GM12891 (cell line): ENCODE measurements at regions not wholly inside any gene's neighbourhood (a gene's known extent, or its start where the extent isn't known, plus 50 kb on each side); places are given as distances from the start of the nearest gene placed in this dataset.

Source experiments
- DNase-seq: peaks from one replicate; pipeline ENCODE4 v3.0.0; 2011; ENCODE audit warnings: low spot score; ENCODE audit not compliant: insufficient read length
- FAIRE-seq: peaks from 2 replicates; lab custom pipeline; 2011; peaks lifted over from hg19 to GRCh38; lab: Jason Lieb, UNC
- PAX5 ChIP-seq: IDR thresholded peaks from 2 replicates; pipeline ENCODE4 v1.6.1; 2011; ENCODE audit warnings: low read length, moderate library complexity, mild to moderate bottlenecking; ENCODE audit not compliant: insufficient read depth, severe bottlenecking
- POLR2A ChIP-seq: IDR thresholded peaks from 2 replicates; pipeline ENCODE4 v1.6.1; 2011; ENCODE audit warnings: low read depth, low read length, control low read depth
- POLR2AphosphoS5 ChIP-seq: IDR thresholded peaks from 2 replicates; pipeline ENCODE4 v1.6.1; 2011; ENCODE audit warnings: low read depth, low read length, control low read depth
- POU2F2 ChIP-seq: IDR thresholded peaks from 2 replicates; pipeline ENCODE4 v1.6.1; 2011; ENCODE audit warnings: low read depth, mild to moderate bottlenecking, control low read depth, low read length, moderate library complexity
- SPI1 ChIP-seq: IDR thresholded peaks from 2 replicates; pipeline ENCODE4 v1.6.1; 2011; ENCODE audit warnings: low read depth, low read length, control low read depth
- TAF1 ChIP-seq: IDR thresholded peaks from 2 replicates; pipeline ENCODE4 v1.6.1; 2011; ENCODE audit warnings: low read depth, low read length, control low read depth

GRCh38 chr5:4553978-4554377 is 586.2 kb upstream of the ADAMTS16 start:
- no peak for FAIRE-seq
- TF ChIP-seq POLR2AphosphoS5 (no peak), TAF1 (no peak)
- no peak for DNase-seq

GRCh38 chr5:4555725-4556285 is 584.3 kb upstream of the ADAMTS16 start:
- no peak for FAIRE-seq
- TF ChIP-seq TAF1 (no peak), SPI1 (no peak), PAX5 (no peak), POLR2A (no peak), POU2F2 (no peak)
- DNase-seq = no peak

- DNase-seq = no peak
- TF ChIP-seq SPI1 = no peak
- TF ChIP-seq POLR2A = no peak
- no peak for TF ChIP-seq PAX5
- TF ChIP-seq POU2F2 = no peak
- no peak for TF ChIP-seq POLR2AphosphoS5
- TF ChIP-seq TAF1 = no peak
These were observed 578.7 kb upstream of the ADAMTS16 start for GRCh38 chr5:4561403-4561802.

GRCh38 chr5:4563400-4563799 is 576.7 kb upstream of the ADAMTS16 start:
- DNase-seq (no peak), FAIRE-seq (no peak)
- no peak for TF ChIP-seq POLR2AphosphoS5
- TF ChIP-seq POU2F2 = no peak
- no peak for TF ChIP-seq PAX5
- TF ChIP-seq TAF1 = no peak
- no peak for TF ChIP-seq POLR2A
- no peak for TF ChIP-seq SPI1

More at GRCh38 chr5:4561403-4561802, 578.7 kb upstream of the ADAMTS16 start:
- no peak for FAIRE-seq

- FAIRE-seq = no peak
- no peak for DNase-seq
- no peak for TF ChIP-seq PAX5
- TF ChIP-seq POU2F2 = no peak
- no peak for TF ChIP-seq POLR2A
These were observed 569.8 kb upstream of the ADAMTS16 start for GRCh38 chr5:4570047-4570995.

- TF ChIP-seq PAX5 = no peak
- FAIRE-seq (no peak), DNase-seq (no peak)
These were observed 568.7 kb upstream of the ADAMTS16 start for GRCh38 chr5:4571248-4571948.

GRCh38 chr5:4572311-4573100 is 567.6 kb upstream of the ADAMTS16 start:
- DNase-seq (no peak), FAIRE-seq (no peak)
- TF ChIP-seq POU2F2 = no peak
- no peak for TF ChIP-seq POLR2A
- TF ChIP-seq SPI1 = no peak
- TF ChIP-seq PAX5 = no peak
- TF ChIP-seq TAF1 = no peak
- TF ChIP-seq POLR2AphosphoS5 = no peak

- FAIRE-seq = no peak
- no peak for TF ChIP-seq POLR2AphosphoS5
- TF ChIP-seq SPI1 = no peak
- TF ChIP-seq POLR2A = no peak
- no peak for TF ChIP-seq TAF1
- no peak for TF ChIP-seq POU2F2
- no peak for TF ChIP-seq PAX5
- DNase-seq = no peak
These were observed 564.5 kb upstream of the ADAMTS16 start for GRCh38 chr5:4575608-4576007.

- no peak for FAIRE-seq
- no peak for DNase-seq
- no peak for TF ChIP-seq POU2F2
- TF ChIP-seq SPI1 = no peak
- no peak for TF ChIP-seq PAX5
- TF ChIP-seq TAF1 = no peak
- TF ChIP-seq POLR2AphosphoS5 = no peak
- TF ChIP-seq POLR2A = no peak
These were observed 563.9 kb upstream of the ADAMTS16 start for GRCh38 chr5:4576161-4576748.
